Liver (tissue), 8 donors: ENCODE measurements at regions not wholly inside any gene's neighbourhood (a gene's known extent, or its start where the extent isn't known, plus 50 kb on each side); places are given as distances from the start of the nearest gene placed in this dataset.

Experiments
- DNase-seq: peaks from one replicate; pipeline ENCODE4 v3.0.0-alpha.2; 2017; ENCODE audit warnings: low spot score
- H3K27ac ChIP-seq, 2 donors: one replicate each; pipeline ENCODE4 v1.7.0; 2013; ENCODE audit warnings: inconsistent platforms in 2 of 2, low read length in 2 of 2, control low read depth in 1 of 2, low read depth in 1 of 2, mild to moderate bottlenecking in 1 of 2
- H3K27me3 ChIP-seq, 4 donors: one replicate each; pipeline versions ENCODE4 v1.6.1 to v1.7.0; 2013; ENCODE audit warnings: low read length in 3 of 4, inconsistent platforms in 1 of 4, mild to moderate bottlenecking in 1 of 4, moderate library complexity in 1 of 4; ENCODE audit not compliant: control insufficient read depth in 4 of 4, insufficient read depth in 4 of 4
- H3K36me3 ChIP-seq, 4 donors: one replicate each; pipeline versions ENCODE4 v1.6.1 to v1.7.0; 2013; ENCODE audit warnings: low read length in 3 of 4, mild to moderate bottlenecking in 3 of 4, low read depth in 1 of 4, moderate library complexity in 1 of 4; ENCODE audit not compliant: control insufficient read depth in 4 of 4, insufficient read depth in 3 of 4
- H3K4me1 ChIP-seq, 4 donors: one replicate each; pipeline versions ENCODE4 v1.6.1 to v1.7.0; 2013; ENCODE audit warnings: low read length in 3 of 4, mild to moderate bottlenecking in 3 of 4, moderate library complexity in 1 of 4; ENCODE audit not compliant: control insufficient read depth in 4 of 4, insufficient read depth in 4 of 4
- H3K4me3 ChIP-seq, 3 donors: one replicate each; pipeline versions ENCODE4 v1.6.1 to v1.7.0; 2013; ENCODE audit warnings: low read length in 3 of 3, control low read depth in 1 of 3, low read depth in 1 of 3, mild to moderate bottlenecking in 1 of 3
- H3K9ac ChIP-seq, 2 donors: one replicate each; pipeline ENCODE4 v1.7.0; 2013; ENCODE audit warnings: low read length in 2 of 2, mild to moderate bottlenecking in 2 of 2, moderate library complexity in 2 of 2, control low read depth in 1 of 2, low read depth in 1 of 2
- H3K9me3 ChIP-seq, 4 donors: one replicate each; pipeline versions ENCODE4 v1.6.1 to v1.7.0; 2013; ENCODE audit warnings: low read length in 3 of 4; ENCODE audit not compliant: control insufficient read depth in 4 of 4
- ATF3 ChIP-seq: IDR thresholded peaks from 2 replicates; pipeline ENCODE4 v1.6.1; 2016; ENCODE audit warnings: antibody characterized with exemption
- EGR1 ChIP-seq, 2 donors: IDR thresholded peaks; 2 replicates each; pipeline ENCODE4 v1.6.1; 2016 to 2018; ENCODE audit warnings: antibody characterized with exemption in 2 of 2, low read depth in 2 of 2
- FOXA1 ChIP-seq: IDR thresholded peaks from 2 replicates; pipeline ENCODE4 v1.6.1; 2016; ENCODE audit warnings: antibody characterized with exemption
- FOXA2 ChIP-seq: IDR thresholded peaks from 2 replicates; pipeline ENCODE4 v1.6.1; 2016; ENCODE audit warnings: antibody characterized with exemption
- GABPA ChIP-seq, 2 donors: IDR thresholded peaks in 1 of 2; conservative IDR thresholded peaks in 1 of 2; 2 replicates each; pipeline ENCODE4 v1.6.1; 2016; ENCODE audit warnings: antibody characterized with exemption in 2 of 2, mild to moderate bottlenecking in 1 of 2, moderate library complexity in 1 of 2
- HNF4A ChIP-seq, 2 donors: conservative IDR thresholded peaks; 2 replicates each; pipeline ENCODE4 v1.6.1; 2016; ENCODE audit warnings: antibody characterized with exemption in 2 of 2, mild to moderate bottlenecking in 2 of 2
- HNF4G ChIP-seq: IDR thresholded peaks from 2 replicates; pipeline ENCODE4 v1.6.1; 2016; ENCODE audit warnings: antibody characterized with exemption
- JUND ChIP-seq, 2 donors: IDR thresholded peaks; 2 replicates each; pipeline ENCODE4 v1.6.1; 2016; ENCODE audit warnings: antibody characterized with exemption in 2 of 2
- MAX ChIP-seq: IDR thresholded peaks from 2 replicates; pipeline ENCODE4 v1.6.1; 2016; ENCODE audit warnings: antibody characterized with exemption
- NR2F2 ChIP-seq: IDR thresholded peaks from 2 replicates; pipeline ENCODE4 v1.6.1; 2016; ENCODE audit warnings: antibody characterized with exemption
- RAD21 ChIP-seq, 2 donors: IDR thresholded peaks; 2 replicates each; pipeline ENCODE4 v1.6.1; 2016; ENCODE audit warnings: antibody characterized with exemption in 2 of 2, mild to moderate bottlenecking in 2 of 2
- REST ChIP-seq: IDR thresholded peaks from 2 replicates; pipeline ENCODE4 v1.6.1; 2016; ENCODE audit warnings: antibody characterized with exemption, mild to moderate bottlenecking
- RXRA ChIP-seq, 2 donors: IDR thresholded peaks; 2 replicates each; pipeline ENCODE4 v1.6.1; 2017 to 2018; ENCODE audit warnings: antibody characterized with exemption in 2 of 2, mild to moderate bottlenecking in 1 of 2
- SP1 ChIP-seq: IDR thresholded peaks from 2 replicates; pipeline ENCODE4 v1.6.1; 2018; ENCODE audit warnings: antibody characterized with exemption, mild to moderate bottlenecking
- TAF1 ChIP-seq: conservative IDR thresholded peaks from 2 replicates; pipeline ENCODE4 v1.6.1; 2016; ENCODE audit warnings: antibody characterized with exemption, mild to moderate bottlenecking
- YY1 ChIP-seq: IDR thresholded peaks from 2 replicates; pipeline ENCODE4 v1.6.1; 2016; ENCODE audit warnings: antibody characterized with exemption, mild to moderate bottlenecking
- ZBTB33 ChIP-seq: IDR thresholded peaks from 2 replicates; pipeline ENCODE4 v1.6.1; 2016; ENCODE audit warnings: antibody characterized with exemption
- whole genome bisulfite sequencing: extraction: QIAGEN DNeasy Blood & Tissue Kit; methylation state at CpG from one replicate; pipeline ENCODE4 v1.1.7; 2013; 5-methylcytosine and 5-hydroxymethylcytosine counted together
- TF ChIP-seq, protein P1 (sequence below): fragments of 150-350 bp; IDR thresholded peaks from 2 replicates; pipeline ENCODE4 v1.5.1; 2017; ENCODE audit warnings: improper control_type of control experiment, low read depth, low read length; ENCODE audit not compliant: missing input control
- donor health status: healthy.
- donor health status: healthy.
- donor health status: healthy.
- donor health status: healthy.
- donor health status: healthy.

DNA sequence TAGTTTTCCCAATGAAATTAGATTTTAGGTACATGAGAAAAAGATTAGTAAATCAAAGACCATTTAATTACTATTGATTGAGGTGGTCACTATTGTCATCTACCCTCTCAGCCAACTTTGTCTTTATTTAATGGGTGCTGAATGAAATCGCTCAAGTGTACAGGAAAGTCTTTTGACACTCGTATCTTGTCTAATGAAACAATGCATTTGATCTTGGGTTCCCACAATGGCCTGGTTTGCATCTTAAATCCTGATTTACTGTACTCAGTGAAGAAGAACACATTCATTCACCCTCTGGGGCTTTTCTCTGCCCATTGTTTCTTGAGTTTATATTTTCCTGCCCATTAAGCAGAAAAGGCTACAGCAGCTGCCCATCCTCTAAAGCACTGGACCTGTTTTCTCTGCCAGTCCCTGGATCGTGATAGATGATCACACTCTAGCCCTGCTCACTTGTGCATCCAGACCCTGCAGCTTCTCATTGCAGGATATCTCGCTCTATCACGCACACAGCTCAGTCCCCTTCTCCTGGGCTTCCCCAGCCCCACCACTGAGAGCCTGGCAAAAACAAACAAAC is 1369.3 kb downstream of the AACS start:
- no peak overlapping the region for H3K9ac ChIP-seq
- WGBS, result 87% methylated on average over 5 of the region's 5 CpGs
- no peak overlapping the region for H3K4me3 ChIP-seq
- no peak overlapping the region for H3K27ac ChIP-seq
- no peaks in the 10 kb centered on the region for H3K36me3 ChIP-seq
- no peaks in the 10 kb centered on the region for H3K4me1 ChIP-seq
- no peak for DNase-seq
- H3K9me3 ChIP-seq, result no peaks in the 10 kb centered on the region
- H3K27me3 ChIP-seq, result peaks cover 0 to 3% (median 0%) of the 10 kb centered on the region in 4 donors
- TF ChIP-seq ATF3 (no peak), HNF4G (no peak), FOXA2 (no peak), FOXA1 (no peak), HNF4A (conservative IDR thresholded peaks at IDR 0.05) (no peak), TAF1 (no peak), REST (no peak), ZBTB33 (no peak), RAD21 (IDR thresholded peaks at IDR 0.05) (no peak), JUND (IDR thresholded peaks at IDR 0.05) (no peak), YY1 (no peak), MAX (no peak), RXRA (IDR thresholded peaks at IDR 0.05) (no peak), NR2F2 (no peak)
- TF ChIP-seq, protein P1, sequence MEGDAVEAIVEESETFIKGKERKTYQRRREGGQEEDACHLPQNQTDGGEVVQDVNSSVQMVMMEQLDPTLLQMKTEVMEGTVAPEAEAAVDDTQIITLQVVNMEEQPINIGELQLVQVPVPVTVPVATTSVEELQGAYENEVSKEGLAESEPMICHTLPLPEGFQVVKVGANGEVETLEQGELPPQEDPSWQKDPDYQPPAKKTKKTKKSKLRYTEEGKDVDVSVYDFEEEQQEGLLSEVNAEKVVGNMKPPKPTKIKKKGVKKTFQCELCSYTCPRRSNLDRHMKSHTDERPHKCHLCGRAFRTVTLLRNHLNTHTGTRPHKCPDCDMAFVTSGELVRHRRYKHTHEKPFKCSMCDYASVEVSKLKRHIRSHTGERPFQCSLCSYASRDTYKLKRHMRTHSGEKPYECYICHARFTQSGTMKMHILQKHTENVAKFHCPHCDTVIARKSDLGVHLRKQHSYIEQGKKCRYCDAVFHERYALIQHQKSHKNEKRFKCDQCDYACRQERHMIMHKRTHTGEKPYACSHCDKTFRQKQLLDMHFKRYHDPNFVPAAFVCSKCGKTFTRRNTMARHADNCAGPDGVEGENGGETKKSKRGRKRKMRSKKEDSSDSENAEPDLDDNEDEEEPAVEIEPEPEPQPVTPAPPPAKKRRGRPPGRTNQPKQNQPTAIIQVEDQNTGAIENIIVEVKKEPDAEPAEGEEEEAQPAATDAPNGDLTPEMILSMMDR, result no peak

GRCh38 chr12:126436041-126436440 is 1370.8 kb downstream of the AACS start:
- Histone ChIP-seq H3K36me3 (no peaks in the 10 kb centered on the region), H3K27ac (no peak overlapping the region), H3K9ac (no peak overlapping the region), H3K4me3 (no peak overlapping the region), H3K27me3 (peaks cover 0 to 3% (median 0%) of the 10 kb centered on the region in 4 donors), H3K9me3 (no peaks in the 10 kb centered on the region), H3K4me1 (no peaks in the 10 kb centered on the region)
- no peak for TF ChIP-seq FOXA1
- TF ChIP-seq, protein P1, result no peak
- no peak for TF ChIP-seq SP1
- no peak for TF ChIP-seq EGR1 (IDR thresholded peaks at IDR 0.05; ENCODE audit: low read depth in 2 of 2)
- no peak for TF ChIP-seq ZBTB33
- no peak for TF ChIP-seq RXRA (IDR thresholded peaks at IDR 0.05)
- TF ChIP-seq YY1, result no peak
- no peak for TF ChIP-seq RAD21 (IDR thresholded peaks at IDR 0.05)
- no peak for TF ChIP-seq ATF3
- TF ChIP-seq HNF4A (conservative IDR thresholded peaks at IDR 0.05), result no peak
- no peak for TF ChIP-seq MAX
- no peak for TF ChIP-seq GABPA (IDR thresholded peaks at IDR 0.05 in 1 of 2, conservative IDR thresholded peaks at IDR 0.05 in 1 of 2)
- no peak for TF ChIP-seq NR2F2
- WGBS, result 88% methylated on average over 3 of the region's 3 CpGs
- no peak for DNase-seq
